DOHH2 (cell line): ENCODE measurements at regions not wholly inside any gene's neighbourhood (a gene's known extent, or its start where the extent isn't known, plus 50 kb on each side); places are given as distances from the start of the nearest gene placed in this dataset.

Experiments
- H3F3A ChIP-seq: fragments of 200-600 bp; sonication (generic), shearing (Covaris generic); 2 replicates; pipeline ENCODE4 v1.6.0; 2016; ENCODE audit warnings: antibody characterized with exemption, mild to moderate bottlenecking; ENCODE audit not compliant: control insufficient read depth, insufficient read depth
- H3K27ac ChIP-seq: fragments of 200-600 bp; sonication (generic); 2 replicates; pipeline ENCODE4 v1.5.1; 2014; ENCODE audit warnings: low read depth, mild to moderate bottlenecking, low read length, moderate library complexity
- H3K27me3 ChIP-seq: fragments of 200-600 bp; sonication (generic); 2 replicates; pipeline ENCODE4 v1.6.1; 2014; ENCODE audit warnings: mild to moderate bottlenecking, low read length, mixed read lengths; ENCODE audit not compliant: control insufficient read depth
- H3K36me3 ChIP-seq: fragments of 200-600 bp; sonication (generic); 2 replicates; pipeline ENCODE4 v1.6.1; 2014; ENCODE audit warnings: mild to moderate bottlenecking, low read length, moderate library complexity, mixed read lengths; ENCODE audit not compliant: control insufficient read depth
- H3K4me1 ChIP-seq: fragments of 200-600 bp; sonication (generic); 2 replicates; pipeline ENCODE4 v1.6.1; 2014; ENCODE audit warnings: mild to moderate bottlenecking, low read length, mixed read lengths; ENCODE audit not compliant: control insufficient read depth
- H3K4me2 ChIP-seq: fragments of 200-600 bp; sonication (generic); 2 replicates; pipeline ENCODE4 v1.6.0; 2014; ENCODE audit warnings: mild to moderate bottlenecking, low read length, moderate library complexity
- H3K4me3 ChIP-seq: fragments of 200-600 bp; sonication (generic); 2 replicates; pipeline ENCODE4 v1.5.1; 2014; ENCODE audit warnings: mild to moderate bottlenecking, low read length, mixed read lengths
- H3K79me2 ChIP-seq: fragments of 200-600 bp; sonication (generic); 2 replicates; pipeline ENCODE4 v1.6.1; 2014; ENCODE audit warnings: mild to moderate bottlenecking, low read length, mixed read lengths; ENCODE audit not compliant: control insufficient read depth
- H3K9me2 ChIP-seq: fragments of 200-600 bp; sonication (generic); replicated peaks from 2 replicates; pipeline ENCODE4 v1.6.1; 2014; ENCODE audit warnings: mild to moderate bottlenecking, low read length, mixed read lengths; ENCODE audit not compliant: control insufficient read depth
- H3K9me3 ChIP-seq: fragments of 200-600 bp; sonication (generic); 2 replicates; pipeline ENCODE4 v1.6.1; 2014; ENCODE audit warnings: antibody characterized with exemption, low read length, mixed read lengths; ENCODE audit not compliant: control insufficient read depth, insufficient read depth
- H4K20me1 ChIP-seq: fragments of 200-600 bp; sonication (generic); 2 replicates; pipeline ENCODE4 v1.6.0; 2014; ENCODE audit warnings: low read depth, mild to moderate bottlenecking, antibody characterized with exemption, low read length, moderate library complexity; ENCODE audit not compliant: control insufficient read depth, insufficient read depth
- CTCF ChIP-seq: fragments of 200-600 bp; sonication (generic); IDR thresholded peaks from one replicate; pipeline ENCODE4 v1.5.1; 2014; ENCODE audit warnings: antibody characterized with exemption, mild to moderate bottlenecking, low read depth, low read length; ENCODE audit not compliant: poor library complexity, severe bottlenecking
- EZH2phosphoT487 ChIP-seq: fragments of 200-600 bp; sonication (generic); IDR thresholded peaks from 2 replicates; pipeline ENCODE4 v1.6.1; 2017; ENCODE audit warnings: borderline replicate concordance, mild to moderate bottlenecking, antibody characterized with exemption, low read length, moderate library complexity, mixed read lengths

GRCh38 chr13:33438918-33439317, 153.4 kb upstream of the STARD13 start:
- no peak overlapping the region for H3K4me3 ChIP-seq
- no peak for TF ChIP-seq EZH2phosphoT487
- TF ChIP-seq CTCF, result no peak
- H3K27ac ChIP-seq, result no peak overlapping the region
- no peaks in the 10 kb centered on the region for H3F3A ChIP-seq
- no peaks in the 10 kb centered on the region for H4K20me1 ChIP-seq
- H3K4me1 ChIP-seq, result no peaks in the 10 kb centered on the region
- no peaks in the 10 kb centered on the region for H3K27me3 ChIP-seq
- no peak overlapping the region for H3K4me2 ChIP-seq
- H3K9me2 ChIP-seq, result no peaks in the 10 kb centered on the region
- no peaks in the 10 kb centered on the region for H3K79me2 ChIP-seq
- H3K9me3 ChIP-seq, result no peaks in the 10 kb centered on the region
- no peaks in the 10 kb centered on the region for H3K36me3 ChIP-seq

GRCh38 chr13:33441015-33441414, 155.5 kb upstream of the STARD13 start:
- no peaks in the 10 kb centered on the region for H3K36me3 ChIP-seq
- no peaks in the 10 kb centered on the region for H3K9me2 ChIP-seq
- no peak overlapping the region for H3K4me3 ChIP-seq
- no peaks in the 10 kb centered on the region for H3K79me2 ChIP-seq
- no peaks in the 10 kb centered on the region for H3K9me3 ChIP-seq
- H4K20me1 ChIP-seq, result no peaks in the 10 kb centered on the region
- H3F3A ChIP-seq, result no peaks in the 10 kb centered on the region
- no peak overlapping the region for H3K4me2 ChIP-seq
- no peaks in the 10 kb centered on the region for H3K4me1 ChIP-seq
- TF ChIP-seq CTCF (no peak), EZH2phosphoT487 (no peak)
- no peak overlapping the region for H3K27ac ChIP-seq
- H3K27me3 ChIP-seq, result no peaks in the 10 kb centered on the region

GRCh38 chr13:33445024-33445423, 159.5 kb upstream of the STARD13 start:
- H3K4me3 ChIP-seq, result no peak overlapping the region
- H3K27ac ChIP-seq, result no peak overlapping the region
- H3K9me2 ChIP-seq, result no peaks in the 10 kb centered on the region
- no peaks in the 10 kb centered on the region for H4K20me1 ChIP-seq
- no peaks in the 10 kb centered on the region for H3K27me3 ChIP-seq
- no peak overlapping the region for H3K4me2 ChIP-seq
- H3K9me3 ChIP-seq, result no peaks in the 10 kb centered on the region
- H3K79me2 ChIP-seq, result no peaks in the 10 kb centered on the region
- H3K4me1 ChIP-seq, result no peaks in the 10 kb centered on the region
- H3K36me3 ChIP-seq, result no peaks in the 10 kb centered on the region
- TF ChIP-seq EZH2phosphoT487, result no peak
- TF ChIP-seq CTCF, result no peak
- no peaks in the 10 kb centered on the region for H3F3A ChIP-seq

GRCh38 chr13:33445476-33445875, 159.9 kb upstream of the STARD13 start:
- Histone ChIP-seq H3F3A (no peaks in the 10 kb centered on the region), H4K20me1 (no peaks in the 10 kb centered on the region), H3K9me3 (no peaks in the 10 kb centered on the region), H3K27ac (no peak overlapping the region), H3K79me2 (no peaks in the 10 kb centered on the region), H3K4me3 (no peak overlapping the region), H3K36me3 (no peaks in the 10 kb centered on the region), H3K4me1 (no peaks in the 10 kb centered on the region), H3K27me3 (no peaks in the 10 kb centered on the region), H3K9me2 (no peaks in the 10 kb centered on the region; the same call in 1 of the 2 replicates), H3K4me2 (no peak overlapping the region)
- TF ChIP-seq CTCF, result no peak
- no peak for TF ChIP-seq EZH2phosphoT487
